BLaER1 treated with 17β-estradiol and CSF1 and Interleukin-3, amounts not matched to agents 10 nM and 100 nM (cell line): ENCODE measurements at regions not wholly inside any gene's neighbourhood (a gene's known extent, or its start where the extent isn't known, plus 50 kb on each side); places are given as distances from the start of the nearest gene placed in this dataset.
"Not testable (repeated sequence)": the region's sequence is repeated elsewhere in the genome, so short reads cannot be mapped to it uniquely, and the experiment has no call there.

Source experiments
- H3K27ac ChIP-seq, 11 experiments: shearing (Covaris generic); formaldehyde crosslinking; 2 replicates each; pipeline ENCODE4 v1.8.1; 2022
- H3K27me3 ChIP-seq, 11 experiments: shearing (Covaris generic); formaldehyde crosslinking; 2 replicates each; pipeline ENCODE4 v1.8.1; 2022
- H3K36me3 ChIP-seq, 11 experiments: shearing (Covaris generic); formaldehyde crosslinking; 2 replicates each; pipeline ENCODE4 v1.8.1; 2022
- H3K4me1 ChIP-seq, 10 experiments: shearing (Covaris generic); formaldehyde crosslinking; 2 replicates each; pipeline ENCODE4 v1.8.1; 2022
- H3K4me2 ChIP-seq, 11 experiments: shearing (Covaris generic); formaldehyde crosslinking; 2 replicates each; pipeline ENCODE4 v1.8.1; 2022
- H3K4me3 ChIP-seq, 10 experiments: shearing (Covaris generic); formaldehyde crosslinking; 2 replicates each; pipeline ENCODE4 v1.8.1; 2022
- H3K9ac ChIP-seq, 11 experiments: shearing (Covaris generic); formaldehyde crosslinking; 2 replicates each; pipeline ENCODE4 v1.8.1; 2022
- H3K9me3 ChIP-seq, 11 experiments: shearing (Covaris generic); formaldehyde crosslinking; replicated peaks in 1 of 11; 2 replicates each; pipeline ENCODE4 v1.8.1; 2022
- H4K20me1 ChIP-seq, 11 experiments: shearing (Covaris generic); formaldehyde crosslinking; 2 replicates each; pipeline ENCODE4 v1.8.1; 2022
- Cebpa-rat ChIP-seq, 11 experiments: shearing (Covaris generic); IDR thresholded peaks; 2 replicates each; pipeline ENCODE4 v1.8.1; 2022

DNA sequence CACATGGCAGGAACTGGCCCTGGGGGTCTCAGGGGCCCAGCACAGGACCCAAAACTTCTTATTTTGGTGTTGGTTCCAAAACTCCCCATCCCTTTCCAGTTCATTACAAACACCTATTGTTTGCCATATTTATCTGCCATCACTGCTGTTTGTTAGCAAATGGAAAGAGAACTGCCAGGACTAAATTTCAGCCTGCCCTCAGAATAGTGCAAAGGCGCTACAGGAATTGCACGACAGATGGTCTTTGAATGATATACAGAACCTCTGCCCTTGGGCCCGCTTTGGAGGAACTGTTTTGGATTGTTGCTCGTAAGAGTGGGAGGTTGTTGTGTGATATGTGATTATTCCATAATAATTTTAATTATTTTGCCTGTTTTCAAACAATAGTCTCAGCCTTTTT is 199.0 kb upstream of the FBXL4 start:
- Histone ChIP-seq H3K4me1 (no peaks in the 10 kb centered on the region), H3K9me3 (peaks cover 0 to 4% (median 0%) of the 10 kb centered on the region in 11 experiments; a peak in 5 of 22 replicates), H3K9ac (no peak overlapping the region), H4K20me1 (no peaks in the 10 kb centered on the region), H3K27ac (no peak overlapping the region), H3K36me3 (no peaks in the 10 kb centered on the region), H3K4me3 (no peak overlapping the region), H3K4me2 (no peak overlapping the region), H3K27me3 (no peaks in the 10 kb centered on the region)
- TF ChIP-seq Cebpa-rat (IDR thresholded peaks at IDR 0.05), result no peak

- H3K9me3 ChIP-seq, result peaks cover 0 to 12% (median 5%) of the 10 kb centered on the region in 11 experiments; a peak in 7 of 22 replicates
- TF ChIP-seq Cebpa-rat (IDR thresholded peaks at IDR 0.05), result no peak
- H3K36me3 ChIP-seq, result no peaks in the 10 kb centered on the region
- no peak overlapping the region for H3K27ac ChIP-seq
- no peak overlapping the region for H3K4me3 ChIP-seq
- no peak overlapping the region for H3K4me2 ChIP-seq
- no peaks in the 10 kb centered on the region for H4K20me1 ChIP-seq
- no peak overlapping the region for H3K9ac ChIP-seq
- no peaks in the 10 kb centered on the region for H3K27me3 ChIP-seq
- no peaks in the 10 kb centered on the region for H3K4me1 ChIP-seq
Measured at GRCh38 chr6:99145738-99146137, 198.0 kb upstream of the FBXL4 start.

DNA sequence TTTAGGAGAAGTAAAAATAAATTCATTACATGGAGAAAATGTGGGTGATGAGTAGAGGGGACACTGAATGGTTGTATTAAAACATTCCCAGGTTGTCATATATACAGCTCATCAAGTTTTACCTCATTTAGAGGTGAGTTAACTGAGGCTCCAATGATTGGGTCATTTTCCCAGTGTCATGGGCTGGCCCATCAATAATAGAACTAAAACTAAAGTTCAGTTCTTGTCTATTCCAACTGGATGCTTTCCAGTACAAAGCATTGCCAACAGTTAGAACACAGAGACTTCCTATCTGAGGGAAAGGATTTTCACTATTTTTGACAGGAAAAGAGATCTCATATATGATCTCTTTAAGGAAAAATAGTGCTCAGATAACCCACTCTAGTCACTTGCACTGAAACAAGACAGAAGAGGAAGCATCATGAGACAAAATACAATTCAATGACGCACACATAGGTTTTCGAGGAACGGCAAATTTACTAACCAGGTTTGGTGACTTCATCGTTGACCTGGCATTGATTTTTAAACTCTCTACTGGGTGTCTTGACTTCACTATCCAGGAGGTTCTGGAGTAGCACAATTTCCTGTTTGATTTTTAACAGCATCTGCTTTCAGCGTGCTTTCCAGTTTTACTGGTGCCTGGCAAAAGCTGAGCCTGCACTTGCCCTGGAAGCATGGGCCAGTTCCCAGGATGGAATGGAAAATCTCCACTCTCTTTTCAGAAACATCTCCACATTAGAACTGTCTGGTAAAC is 195.5 kb upstream of the FBXL4 start:
- TF ChIP-seq Cebpa-rat (IDR thresholded peaks at IDR 0.05), result no peak
- Histone ChIP-seq H3K36me3 (no peaks in the 10 kb centered on the region), H4K20me1 (no peaks in the 10 kb centered on the region), H3K9me3 (peaks cover 0 to 12% (median 6%) of the 10 kb centered on the region in 11 experiments; a peak in 7 of 22 replicates), H3K9ac (no peak overlapping the region), H3K4me3 (no peak overlapping the region), H3K27me3 (no peaks in the 10 kb centered on the region), H3K4me2 (no peak overlapping the region), H3K4me1 (no peaks in the 10 kb centered on the region), H3K27ac (no peak overlapping the region)

GRCh38 chr6:99141906-99142305 is 194.2 kb upstream of the FBXL4 start:
- H3K9ac ChIP-seq, H3K27ac ChIP-seq, H4K20me1 ChIP-seq, H3K36me3 ChIP-seq, H3K4me1 ChIP-seq, H3K4me2 ChIP-seq, H3K4me3 ChIP-seq, H3K27me3 ChIP-seq: not testable (repeated sequence)
- peaks cover 0 to 12% (median 6%) of the 10 kb centered on the region in 11 experiments; a peak in 7 of 22 replicates for H3K9me3 ChIP-seq

DNA sequence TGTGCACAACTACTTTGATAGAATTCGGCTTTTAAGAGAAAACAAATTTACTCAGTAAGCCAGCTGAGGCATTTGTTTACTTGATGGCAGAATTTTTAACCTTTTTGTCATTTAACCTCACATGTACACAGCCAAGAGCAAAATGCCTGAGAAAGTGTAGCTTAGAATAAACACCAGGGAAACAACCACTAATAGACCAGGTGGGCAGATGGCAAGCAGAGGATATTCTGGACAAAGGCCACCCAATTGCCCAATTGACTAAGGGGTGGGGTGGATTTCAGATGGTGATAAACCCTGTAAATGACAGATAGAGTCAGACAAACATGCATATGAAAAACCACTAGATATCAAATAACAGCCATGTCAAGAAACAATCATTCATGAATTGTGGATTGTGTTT is 190.7 kb upstream of the FBXL4 start:
- Histone ChIP-seq H3K36me3 (no peaks in the 10 kb centered on the region), H3K27ac (no peak overlapping the region), H3K9me3 (peaks cover 0 to 12% (median 6%) of the 10 kb centered on the region in 11 experiments; a peak in 7 of 22 replicates), H3K9ac (no peak overlapping the region), H3K4me3 (no peak overlapping the region), H3K4me1 (no peaks in the 10 kb centered on the region), H3K4me2 (no peak overlapping the region), H3K27me3 (no peaks in the 10 kb centered on the region), H4K20me1 (no peaks in the 10 kb centered on the region)
- TF ChIP-seq Cebpa-rat (IDR thresholded peaks at IDR 0.05), result no peak

GRCh38 chr6:99137314-99137713 is 189.6 kb upstream of the FBXL4 start:
- peaks cover 0 to 12% (median 6%) of the 10 kb centered on the region in 11 experiments; a peak in 7 of 22 replicates for H3K9me3 ChIP-seq
- H3K4me3 ChIP-seq, result no peak overlapping the region
- TF ChIP-seq Cebpa-rat (IDR thresholded peaks at IDR 0.05), result no peak
- H3K27me3 ChIP-seq, result no peaks in the 10 kb centered on the region
- no peaks in the 10 kb centered on the region for H4K20me1 ChIP-seq
- H3K4me2 ChIP-seq, result no peak overlapping the region
- H3K27ac ChIP-seq, result no peak overlapping the region
- H3K9ac ChIP-seq, result no peak overlapping the region
- no peaks in the 10 kb centered on the region for H3K36me3 ChIP-seq
- no peaks in the 10 kb centered on the region for H3K4me1 ChIP-seq

DNA sequence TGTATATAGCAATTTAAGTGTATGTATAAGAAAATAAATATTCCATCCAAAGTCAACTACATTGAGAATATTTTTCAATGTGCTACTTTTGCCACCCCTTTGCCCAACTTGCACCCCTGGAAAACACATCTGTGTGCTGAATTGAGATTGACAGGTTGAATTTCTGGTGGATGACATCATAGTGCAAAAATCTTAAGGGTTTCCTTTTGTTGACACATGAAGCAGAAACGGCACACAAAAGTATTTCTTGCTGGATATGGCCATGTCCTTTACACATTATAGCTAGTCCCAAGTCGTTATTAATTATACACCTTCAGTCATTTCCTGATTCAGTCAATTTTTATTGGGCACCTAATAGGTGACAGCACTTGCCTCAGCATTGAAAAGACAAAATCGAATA is 188.7 kb upstream of the FBXL4 start:
- Histone ChIP-seq H3K36me3 (no peaks in the 10 kb centered on the region), H3K9ac (no peak overlapping the region), H3K4me2 (no peak overlapping the region), H3K4me3 (no peak overlapping the region), H3K27me3 (no peaks in the 10 kb centered on the region), H3K4me1 (no peaks in the 10 kb centered on the region), H3K9me3 (peaks cover 0 to 8% (median under 1%) of the 10 kb centered on the region in 11 experiments; a peak in 5 of 22 replicates), H3K27ac (no peak overlapping the region), H4K20me1 (no peaks in the 10 kb centered on the region)
- no peak for TF ChIP-seq Cebpa-rat (IDR thresholded peaks at IDR 0.05)

DNA sequence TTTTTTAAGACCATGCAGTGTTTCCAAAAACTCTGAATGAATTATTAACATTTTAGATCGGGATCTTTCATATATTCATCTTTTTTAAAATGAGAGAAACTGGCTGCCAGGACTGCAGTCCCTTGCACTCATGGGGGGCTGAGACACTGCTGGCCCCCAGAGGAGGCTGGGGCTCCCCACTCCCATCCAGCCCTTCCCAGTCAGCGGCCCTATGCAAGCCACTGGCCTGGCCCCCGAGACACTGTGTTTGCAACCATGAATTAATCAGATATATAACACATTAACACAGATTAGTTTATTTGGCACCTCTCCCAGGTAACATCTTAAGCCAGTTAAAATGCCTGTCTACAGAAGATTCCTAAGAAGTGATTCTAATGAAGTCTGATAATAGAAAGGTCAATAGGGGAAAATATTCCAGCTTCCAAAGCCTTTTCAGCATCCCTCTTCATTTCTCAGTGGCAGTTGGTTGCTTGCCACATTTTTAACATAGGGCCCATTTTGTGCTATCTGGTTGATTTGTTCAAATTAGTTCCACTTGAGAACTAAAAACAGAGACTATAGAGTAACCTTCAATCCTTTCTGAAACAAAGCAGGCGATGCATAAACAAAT is 184.4 kb upstream of the FBXL4 start:
- Histone ChIP-seq H3K27ac (no peak overlapping the region), H3K4me3 (no peak overlapping the region), H3K36me3 (no peaks in the 10 kb centered on the region), H3K27me3 (no peaks in the 10 kb centered on the region), H3K9ac (no peak overlapping the region), H4K20me1 (no peaks in the 10 kb centered on the region), H3K4me2 (no peak overlapping the region), H3K9me3 (no peaks in the 10 kb centered on the region), H3K4me1 (peaks cover 0 to 21% (median 0%) of the 10 kb centered on the region in 10 experiments; a peak in 6 of 20 replicates)
- no peak for TF ChIP-seq Cebpa-rat (IDR thresholded peaks at IDR 0.05)

- Histone ChIP-seq H3K4me3 (no peak overlapping the region), H3K36me3 (no peaks in the 10 kb centered on the region), H3K4me1 (peaks cover 0 to 21% (median 0%) of the 10 kb centered on the region in 10 experiments; a peak in 6 of 20 replicates), H3K27me3 (no peaks in the 10 kb centered on the region), H3K27ac (no peak overlapping the region), H3K4me2 (peak overlapping the region in 3 of 11 experiments; percentile 19 to 63 (median 58); a peak in 4 of 22 replicates), H3K9ac (no peak overlapping the region), H4K20me1 (no peaks in the 10 kb centered on the region), H3K9me3 (no peaks in the 10 kb centered on the region)
- no peak for TF ChIP-seq Cebpa-rat (IDR thresholded peaks at IDR 0.05)
Measured at GRCh38 chr6:99130897-99131873, 183.4 kb upstream of the FBXL4 start.
